Neural crest cell (in vitro differentiated cells): ENCODE measurements at regions not wholly inside any gene's neighbourhood (a gene's known extent, or its start where the extent isn't known, plus 50 kb on each side); places are given as distances from the start of the nearest gene placed in this dataset.

Source experiments
- DNase-seq: peaks from one replicate; pipeline ENCODE4 v3.0.0; 2021; ENCODE audit warnings: low read depth, mixed read lengths, low spot score
- H3K27ac Mint-ChIP-seq: one replicate; pipeline ENCODE4 v1.8.0; 2021; ENCODE audit warnings: mild to moderate bottlenecking, mixed read lengths; ENCODE audit not compliant: unreplicated experiment
- H3K27me3 Mint-ChIP-seq: 2 replicates; pipeline ENCODE4 v1.8.0; 2021; ENCODE audit warnings: low read depth, mild to moderate bottlenecking, mixed read lengths
- H3K36me3 Mint-ChIP-seq: 2 replicates; pipeline ENCODE4 v1.8.0; 2021; ENCODE audit warnings: low read depth, mild to moderate bottlenecking, mixed read lengths
- H3K4me1 Mint-ChIP-seq: 2 replicates; pipeline ENCODE4 v1.8.0; 2021; ENCODE audit warnings: mixed read lengths
- H3K4me3 Mint-ChIP-seq: one replicate; pipeline ENCODE4 v1.8.0; 2021; ENCODE audit warnings: mild to moderate bottlenecking, mixed read lengths
- H3K9me3 Mint-ChIP-seq: 2 replicates; pipeline ENCODE4 v1.8.0; 2021; ENCODE audit warnings: mixed read lengths
- CTCF ChIP-seq: fragments of 200-600 bp; sonication (generic); conservative IDR thresholded peaks from 2 replicates; pipeline ENCODE4 v1.5.0; 2021; ENCODE audit warnings: antibody characterized with exemption, mild to moderate bottlenecking

GRCh38 chr2:60312618-60313017 lies 240.8 kb downstream of the BCL11A start:
- no peak for DNase-seq
- Mint-ChIP-seq H3K4me3 (no peak overlapping the region), H3K36me3 (no peaks in the 10 kb centered on the region), H3K27me3 (peaks cover 10% of the 10 kb centered on the region), H3K4me1 (peaks cover 21% of the 10 kb centered on the region), H3K27ac (no peak overlapping the region), H3K9me3 (no peaks in the 10 kb centered on the region)
- no peak for TF ChIP-seq CTCF

GRCh38 chr2:60311524-60311923 lies 241.9 kb downstream of the BCL11A start:
- no peaks in the 10 kb centered on the region for H3K9me3 Mint-ChIP-seq
- no peak for DNase-seq
- no peak overlapping the region for H3K27ac Mint-ChIP-seq
- no peak overlapping the region for H3K4me3 Mint-ChIP-seq
- H3K4me1 Mint-ChIP-seq = peaks cover 10% of the 10 kb centered on the region
- no peak for TF ChIP-seq CTCF
- H3K36me3 Mint-ChIP-seq = no peaks in the 10 kb centered on the region
- peaks cover 4% of the 10 kb centered on the region for H3K27me3 Mint-ChIP-seq

GRCh38 chr2:60309941-60310660 lies 243.4 kb downstream of the BCL11A start:
- peaks cover 4% of the 10 kb centered on the region for H3K27me3 Mint-ChIP-seq
- no peak for DNase-seq
- H3K27ac Mint-ChIP-seq = no peak overlapping the region
- H3K4me3 Mint-ChIP-seq = no peak overlapping the region
- H3K9me3 Mint-ChIP-seq = no peaks in the 10 kb centered on the region
- H3K4me1 Mint-ChIP-seq = no peaks in the 10 kb centered on the region
- TF ChIP-seq CTCF = no peak
- H3K36me3 Mint-ChIP-seq = no peaks in the 10 kb centered on the region

DNA sequence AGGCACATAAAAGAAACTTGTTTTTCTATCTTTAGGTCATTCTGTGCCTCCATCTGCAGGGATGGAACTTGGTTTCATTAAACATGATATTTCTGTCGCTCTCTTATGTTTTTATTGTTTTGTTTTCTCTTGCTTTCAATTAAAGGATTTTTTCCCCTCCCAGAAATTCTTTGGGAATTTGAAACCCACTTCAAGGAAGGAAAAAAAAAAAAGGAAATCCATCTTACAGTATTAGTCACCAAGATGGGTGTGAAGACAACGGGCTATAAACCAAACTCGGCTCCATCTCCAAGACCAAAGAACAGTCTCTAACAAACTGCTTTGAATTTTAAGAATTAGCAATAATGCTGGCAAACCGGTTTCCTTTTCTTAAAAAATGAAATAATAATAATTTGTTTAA lies 244.1 kb downstream of the BCL11A start:
- Mint-ChIP-seq H3K4me1 (no peaks in the 10 kb centered on the region), H3K27ac (peak overlapping the region; percentile 9), H3K27me3 (peaks cover 4% of the 10 kb centered on the region), H3K9me3 (no peaks in the 10 kb centered on the region), H3K36me3 (no peaks in the 10 kb centered on the region), H3K4me3 (no peak overlapping the region)
- no peak for DNase-seq
- no peak for TF ChIP-seq CTCF

DNA sequence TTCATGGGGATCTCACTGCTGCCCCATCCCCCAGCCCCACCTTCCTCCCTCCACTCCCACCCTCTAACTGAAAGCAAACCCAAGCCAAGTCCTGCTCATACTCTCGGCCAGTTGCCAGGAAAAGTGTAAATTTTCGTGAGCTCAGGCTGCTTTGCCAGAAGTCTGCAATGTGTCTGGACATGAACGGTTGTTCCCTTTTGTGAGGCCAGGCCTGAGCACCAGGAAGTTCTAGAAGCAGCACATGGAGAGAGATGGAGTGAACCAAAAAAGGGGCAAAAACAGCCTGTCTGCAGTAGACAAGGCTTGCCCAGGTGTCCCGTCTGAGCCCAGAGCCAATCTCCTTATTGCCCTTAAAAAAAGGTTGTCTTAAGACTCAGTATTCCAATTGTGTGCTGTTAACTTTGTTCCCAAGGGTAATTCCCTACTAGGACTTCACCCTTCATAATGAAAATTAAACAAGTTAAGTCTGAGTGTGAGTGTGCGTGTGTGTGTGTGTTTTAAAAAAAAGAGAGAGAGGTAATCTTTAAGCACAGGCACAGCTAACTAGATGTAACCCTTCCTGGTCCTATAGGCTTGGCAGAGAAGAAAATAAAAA lies 247.1 kb downstream of the BCL11A start:
- H3K27me3 Mint-ChIP-seq = peaks cover 4% of the 10 kb centered on the region
- no peaks in the 10 kb centered on the region for H3K9me3 Mint-ChIP-seq
- H3K4me3 Mint-ChIP-seq = no peak overlapping the region
- H3K36me3 Mint-ChIP-seq = no peaks in the 10 kb centered on the region
- H3K27ac Mint-ChIP-seq = no peak overlapping the region
- no peak for TF ChIP-seq CTCF
- no peak for DNase-seq
- H3K4me1 Mint-ChIP-seq = no peaks in the 10 kb centered on the region
